GM04504 (cell line): ENCODE measurements at regions not wholly inside any gene's neighbourhood (a gene's known extent, or its start where the extent isn't known, plus 50 kb on each side); places are given as distances from the start of the nearest gene placed in this dataset.
"Not testable (repeated sequence)": the region's sequence is repeated elsewhere in the genome, so short reads cannot be mapped to it uniquely, and the experiment has no call there.

ENCODE experiments used
- DNase-seq: peaks from one replicate; pipeline ENCODE4 v3.0.0-alpha.2; 2012; ENCODE audit warnings: low read depth

DNA sequence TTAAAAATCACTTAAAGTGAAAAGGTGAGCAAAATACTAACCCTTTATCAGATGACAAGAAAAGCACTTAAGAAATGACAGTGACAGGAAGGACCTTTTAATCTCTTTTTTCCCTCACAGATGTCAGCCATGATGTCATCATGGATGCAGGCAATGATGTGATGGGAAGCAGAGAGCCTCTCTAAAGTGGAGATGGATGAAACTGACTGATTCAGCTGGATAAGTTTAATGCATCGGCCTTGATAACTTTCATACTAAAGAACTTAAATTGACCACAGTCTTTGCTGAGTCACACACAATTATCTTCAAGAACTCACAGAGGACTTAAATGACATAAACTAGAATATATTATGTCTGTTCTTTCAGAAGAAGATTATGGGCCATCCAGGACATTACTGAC lies 153.2 kb upstream of the FGF10 start:
- no peak for DNase-seq

DNA sequence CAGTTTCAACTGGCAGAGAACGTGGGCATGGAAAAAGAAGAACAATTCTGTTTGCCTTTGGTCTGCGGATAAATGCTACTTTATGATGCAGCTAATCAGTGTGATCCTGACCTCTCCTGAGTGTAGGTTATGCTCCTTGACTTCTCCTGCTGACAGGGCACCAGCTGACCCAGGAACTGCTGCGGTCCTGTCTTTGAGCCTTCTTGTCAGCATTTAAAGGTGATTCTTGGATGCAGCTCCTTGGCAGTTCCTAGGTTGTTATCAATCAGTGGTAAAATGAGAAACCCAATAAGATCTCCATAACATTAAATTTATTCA lies 150.3 kb upstream of the FGF10 start:
- no peak for DNase-seq

DNA sequence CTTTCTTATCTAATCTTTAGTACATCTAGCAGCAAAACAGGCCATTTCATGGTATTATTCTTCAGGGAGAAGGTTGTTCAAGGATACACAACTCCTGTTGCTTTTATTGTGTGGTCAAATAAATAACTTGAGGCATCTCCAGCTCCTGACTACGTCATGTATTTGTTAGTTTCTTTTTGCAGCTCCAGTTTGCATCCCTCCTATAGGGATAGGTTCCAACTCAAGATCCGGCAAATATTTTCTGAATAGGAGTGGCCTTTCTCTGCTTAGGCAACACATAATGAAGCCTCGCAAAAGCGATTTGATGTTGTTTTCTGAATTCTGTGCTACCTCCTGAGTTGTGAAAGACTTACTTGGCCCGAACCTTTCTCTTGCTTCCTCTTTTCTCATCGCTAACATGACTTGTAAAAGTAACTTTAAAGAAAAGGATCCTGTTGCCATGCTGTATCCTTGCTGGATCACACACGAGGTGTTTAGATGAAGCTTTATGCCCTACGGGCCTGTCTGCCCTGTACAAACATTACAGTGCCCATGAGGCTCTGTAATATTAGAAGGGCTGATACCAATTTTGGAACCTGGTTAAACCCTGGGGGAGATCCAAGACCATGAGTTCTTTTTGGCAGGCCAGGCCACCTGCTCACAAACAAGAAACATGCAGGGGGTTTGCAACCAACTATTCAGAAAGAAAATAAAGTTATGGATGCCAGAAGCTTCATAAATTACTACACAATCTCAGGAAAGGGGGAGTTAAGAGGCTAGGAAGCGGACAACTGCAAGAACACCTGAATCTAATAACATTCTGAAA lies 149.8 kb upstream of the FGF10 start:
- DNase-seq = no peak

DNA sequence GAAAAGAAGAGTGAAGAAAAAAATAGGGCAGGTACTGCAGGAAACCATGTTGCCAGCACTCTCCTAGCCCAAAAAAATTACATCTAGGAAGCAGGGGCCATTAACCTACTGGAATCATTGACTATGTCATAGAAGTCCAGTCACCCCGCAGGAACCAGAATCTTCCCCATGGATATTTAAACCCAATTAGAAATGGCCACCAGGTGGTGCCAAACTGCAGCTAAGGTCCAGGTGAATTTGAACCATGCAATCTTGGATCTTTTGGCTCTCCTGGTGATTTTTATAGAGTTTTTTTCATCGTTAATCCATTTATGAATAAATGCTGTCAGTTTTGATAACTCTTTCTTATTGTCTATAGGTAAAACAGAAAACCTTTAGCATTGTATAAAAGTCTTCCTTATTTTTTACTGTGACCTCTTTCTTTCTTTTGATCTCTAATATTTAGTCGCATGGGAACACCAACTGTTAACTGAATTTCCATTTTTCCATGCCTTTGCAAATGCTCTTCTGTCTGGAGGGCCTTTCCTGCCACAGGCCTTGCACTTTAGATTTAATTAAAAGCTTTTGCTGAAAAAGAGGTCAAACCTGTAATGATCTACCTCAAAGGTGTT lies 147.5 kb upstream of the FGF10 start:
- no peak for DNase-seq

DNA sequence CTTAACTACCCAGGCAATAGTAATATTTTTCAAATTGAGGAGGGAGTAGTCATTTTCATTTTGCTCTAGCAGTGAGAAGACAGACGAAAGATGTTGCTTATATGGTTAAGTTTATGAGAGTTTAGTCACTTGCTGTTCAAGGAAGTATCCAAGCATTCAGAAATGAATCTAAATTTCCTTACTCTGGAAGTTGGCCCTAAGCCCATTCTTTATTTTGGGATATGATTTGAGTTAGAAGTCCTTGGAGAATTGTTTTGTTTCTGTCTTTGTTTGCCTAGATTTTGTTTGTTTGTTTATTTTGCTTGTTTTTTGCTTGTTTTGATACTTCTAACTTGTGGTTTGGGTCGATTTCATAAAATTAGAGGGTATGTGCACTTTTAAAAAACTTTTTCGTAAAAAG lies 146.4 kb upstream of the FGF10 start:
- DNase-seq = no peak

DNA sequence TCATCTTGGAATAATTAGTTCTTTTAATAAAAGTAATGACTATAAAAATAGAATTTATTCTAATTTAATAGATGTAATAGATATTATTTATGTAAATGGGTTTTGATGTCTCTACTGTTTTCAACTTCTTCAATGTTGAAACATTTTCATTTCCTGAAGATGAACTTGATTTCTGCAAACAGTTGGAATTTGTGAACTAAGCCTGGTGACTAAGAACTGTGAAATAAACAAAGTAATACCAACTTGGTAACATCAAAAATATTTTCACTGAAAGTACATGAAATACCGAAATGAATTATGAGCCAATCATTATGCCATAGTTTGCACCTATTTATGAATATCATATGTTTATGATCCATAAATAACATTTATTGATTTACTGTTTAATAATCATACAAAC lies 143.8 kb upstream of the FGF10 start:
- no peak for DNase-seq

DNA sequence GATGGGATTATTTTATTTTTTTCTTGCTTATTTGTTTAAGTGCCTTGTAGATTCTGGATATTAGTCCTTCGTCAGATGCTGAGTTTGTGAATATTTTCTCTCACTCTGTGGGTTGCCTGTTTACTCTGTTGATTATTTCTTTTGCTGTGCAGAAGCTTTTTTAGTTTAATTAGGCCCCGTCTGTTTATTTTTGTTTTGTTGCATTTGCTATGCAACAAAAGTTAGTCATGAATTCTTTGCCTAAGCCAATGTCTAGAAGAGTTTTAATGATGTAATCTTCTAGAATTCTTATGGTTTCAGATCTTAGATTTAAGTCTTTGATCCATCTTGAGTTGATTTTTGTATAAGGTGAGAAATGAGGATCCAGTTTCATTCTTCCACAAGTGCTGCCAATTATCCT lies 142.5 kb upstream of the FGF10 start:
- not testable (repeated sequence) for DNase-seq

DNA sequence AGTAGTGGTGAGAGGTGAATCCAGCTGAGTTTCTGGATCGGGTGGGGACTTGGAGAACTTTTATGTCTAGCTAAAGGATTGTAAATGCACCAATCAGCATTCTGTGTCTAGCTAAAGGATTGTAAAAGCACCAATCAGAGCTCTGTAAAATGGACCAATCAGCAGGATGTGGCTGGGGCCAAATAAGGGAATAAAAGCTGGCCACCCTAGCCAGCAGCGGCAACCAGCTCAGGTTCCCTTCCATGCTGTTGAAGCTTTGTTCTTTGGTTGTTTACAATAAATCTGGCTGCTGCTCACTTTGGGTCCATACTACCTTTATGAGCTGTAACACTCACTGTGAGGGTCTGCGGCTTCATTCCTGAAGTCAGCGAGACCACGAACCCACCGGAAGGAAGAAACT lies 141.6 kb upstream of the FGF10 start:
- DNase-seq = not testable (repeated sequence)

DNA sequence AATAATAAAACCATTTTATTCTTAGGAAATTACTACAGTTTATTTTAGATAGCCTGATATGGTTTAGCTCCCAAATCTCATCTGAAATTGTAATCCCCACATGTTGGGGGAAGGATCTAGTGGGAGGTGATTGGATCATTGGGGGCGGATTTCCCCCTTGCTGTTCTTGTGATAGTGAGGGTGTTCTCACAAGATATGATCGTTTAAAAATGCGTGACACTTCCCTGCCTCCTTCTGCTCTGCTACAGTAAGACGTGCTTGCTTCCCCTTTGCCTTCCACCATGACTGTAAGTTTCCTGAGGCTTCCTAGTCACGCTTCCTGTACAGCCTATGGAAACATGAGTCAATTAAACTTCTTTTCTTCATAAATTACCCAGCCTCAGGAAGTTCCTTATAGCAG lies 122.4 kb upstream of the FGF10 start:
- DNase-seq = no peak

DNA sequence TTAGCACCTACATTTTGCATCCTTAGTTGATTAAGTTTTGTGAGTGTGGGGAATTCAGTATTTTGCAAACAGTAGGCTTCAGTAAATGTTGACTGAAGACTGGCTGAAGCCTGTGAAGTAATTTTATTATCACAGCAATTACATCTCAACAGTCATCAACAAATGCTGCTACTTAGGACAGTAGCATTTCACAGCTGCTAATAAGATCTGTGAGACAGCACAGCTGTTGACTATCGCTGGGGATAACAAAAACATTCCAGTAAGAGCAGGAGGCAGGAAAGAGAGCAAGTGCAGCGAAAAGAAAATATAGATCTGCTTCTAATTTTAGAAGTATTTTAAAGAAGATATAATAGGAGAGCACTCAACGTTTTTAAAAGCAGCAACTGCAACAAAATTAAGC lies 117.3 kb upstream of the FGF10 start:
- DNase-seq = no peak

DNA sequence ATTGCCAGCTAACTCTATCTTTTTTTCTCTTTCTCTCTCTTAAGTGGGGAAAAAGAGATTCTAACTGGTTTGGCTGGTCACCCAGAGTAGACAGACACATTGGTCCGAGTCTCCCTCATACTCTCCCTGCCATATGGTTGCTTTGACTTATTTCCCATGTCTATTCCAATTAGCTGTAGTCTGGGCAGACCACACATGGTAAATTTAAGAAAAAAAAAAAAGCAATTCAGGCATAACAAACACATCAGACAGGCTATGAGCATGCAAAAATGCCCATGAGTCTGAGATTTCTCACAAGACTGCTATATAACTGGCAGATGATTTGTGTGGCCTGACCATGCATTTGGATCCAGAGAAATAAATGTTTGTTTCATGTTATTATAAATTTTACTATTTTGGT lies 110.2 kb upstream of the FGF10 start:
- no peak for DNase-seq

DNA sequence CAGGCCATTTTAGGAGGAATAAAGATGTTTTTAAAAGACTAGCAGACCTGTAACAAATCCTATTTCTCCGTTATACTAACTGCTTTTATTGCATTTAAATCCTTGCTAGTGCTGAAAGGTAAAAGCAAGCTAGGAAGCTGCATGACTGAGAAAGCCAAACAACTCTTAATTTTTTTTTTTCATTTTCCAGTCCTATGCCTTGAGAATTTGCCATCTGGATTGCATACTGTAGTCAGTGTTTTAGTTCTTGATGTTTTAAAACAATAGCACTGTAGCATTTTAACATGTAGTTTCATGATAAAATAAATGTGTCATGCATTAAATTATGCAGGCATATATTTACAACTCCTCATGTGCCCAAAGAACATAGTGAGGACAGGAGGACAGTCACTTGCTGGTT lies 108.4 kb upstream of the FGF10 start:
- no peak for DNase-seq

DNA sequence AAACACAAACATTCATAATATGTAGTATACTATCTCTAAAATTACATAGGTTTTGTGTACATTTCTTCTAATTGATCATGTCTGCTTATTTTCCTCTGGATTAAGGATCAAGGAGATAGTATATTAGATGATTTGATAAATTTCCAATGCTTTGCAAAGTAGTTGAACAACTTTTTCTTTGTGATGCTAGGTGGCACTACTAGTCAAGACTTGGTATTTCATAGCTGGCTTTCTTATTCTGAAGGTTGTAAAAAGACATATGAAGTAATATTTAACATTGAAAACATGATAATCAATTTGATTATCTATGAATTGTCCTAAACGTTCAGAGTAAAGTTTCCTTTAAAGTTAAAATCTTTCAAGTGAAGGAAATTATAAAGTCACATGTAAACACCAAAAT lies 106.1 kb upstream of the FGF10 start:
- DNase-seq = no peak

DNA sequence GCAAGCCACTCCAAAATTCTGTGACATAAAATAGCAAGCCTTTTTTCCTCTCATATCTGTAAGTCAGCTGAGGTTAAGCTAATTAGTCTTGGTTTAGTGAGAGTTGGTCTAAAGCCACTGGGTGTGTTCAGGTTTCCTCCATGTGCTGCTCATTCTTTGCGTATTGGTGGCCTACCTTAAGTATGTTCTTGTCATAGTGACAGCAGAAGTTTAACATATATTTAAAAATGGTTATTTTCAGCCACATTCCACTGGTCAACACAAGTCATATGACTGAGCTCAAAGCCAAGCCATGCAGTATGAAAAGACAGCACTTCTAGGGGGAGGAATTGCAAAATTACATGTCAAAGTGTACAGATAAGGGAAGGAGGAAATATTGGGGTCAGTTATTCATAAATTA lies 100.5 kb upstream of the FGF10 start:
- DNase-seq = no peak

DNA sequence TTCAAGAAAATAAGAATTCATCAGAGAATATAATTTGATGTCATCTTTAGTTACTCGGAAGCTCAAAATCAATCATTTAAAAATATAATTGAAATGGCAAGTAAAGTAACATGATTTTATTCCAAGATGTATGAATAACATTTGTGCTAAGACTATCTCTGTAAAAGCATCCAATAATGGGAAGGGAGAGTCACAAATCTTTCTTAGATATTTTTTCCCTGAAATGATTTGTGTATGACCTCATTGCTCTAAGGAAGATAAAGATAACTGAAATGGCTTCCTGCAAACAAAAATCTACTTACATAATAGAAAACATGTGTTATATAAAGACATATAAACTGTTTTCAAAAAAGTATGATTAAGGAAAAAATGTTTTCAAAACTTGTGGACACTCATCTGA lies 97.4 kb upstream of the FGF10 start:
- DNase-seq = no peak

DNA sequence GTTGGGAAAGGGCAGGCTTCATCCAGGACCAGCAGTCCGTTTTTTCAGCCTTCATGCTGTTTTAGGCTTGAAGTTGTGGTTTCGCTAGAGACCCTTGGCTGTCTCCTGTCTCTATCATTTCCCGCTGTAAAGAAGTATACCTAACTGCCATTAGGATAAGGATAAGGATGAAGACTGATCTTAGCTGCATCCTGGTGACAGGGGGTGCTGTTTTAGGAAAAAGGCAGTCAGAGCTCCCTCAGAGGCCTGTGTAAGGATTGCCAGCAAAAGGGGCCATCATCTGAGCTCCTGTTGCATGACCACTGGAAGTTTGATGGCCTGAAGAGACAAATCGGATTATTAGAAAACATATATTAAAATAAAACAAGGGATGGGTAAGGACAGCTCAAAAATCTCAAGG lies 64.8 kb upstream of the FGF10 start:
- no peak for DNase-seq

DNA sequence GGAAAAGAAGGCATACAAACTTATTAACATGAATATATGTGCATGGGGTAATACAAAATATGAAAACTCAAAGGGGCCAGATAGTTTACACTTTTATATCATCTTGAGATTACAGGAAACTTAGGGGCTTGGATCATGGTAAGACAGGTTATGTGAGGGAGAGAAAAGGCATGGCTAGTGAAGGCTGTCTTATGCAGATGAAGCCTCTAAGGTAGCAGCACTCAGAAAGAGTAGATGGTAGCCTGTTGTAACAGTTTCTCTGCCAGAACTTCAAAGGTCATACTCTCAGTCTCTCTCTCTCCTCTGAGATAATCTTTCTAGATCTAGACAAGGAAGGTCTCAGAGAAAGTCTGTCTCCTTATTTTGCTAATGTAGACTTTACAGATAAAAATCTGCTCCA lies 57.2 kb upstream of the FGF10 start:
- no peak for DNase-seq

DNA sequence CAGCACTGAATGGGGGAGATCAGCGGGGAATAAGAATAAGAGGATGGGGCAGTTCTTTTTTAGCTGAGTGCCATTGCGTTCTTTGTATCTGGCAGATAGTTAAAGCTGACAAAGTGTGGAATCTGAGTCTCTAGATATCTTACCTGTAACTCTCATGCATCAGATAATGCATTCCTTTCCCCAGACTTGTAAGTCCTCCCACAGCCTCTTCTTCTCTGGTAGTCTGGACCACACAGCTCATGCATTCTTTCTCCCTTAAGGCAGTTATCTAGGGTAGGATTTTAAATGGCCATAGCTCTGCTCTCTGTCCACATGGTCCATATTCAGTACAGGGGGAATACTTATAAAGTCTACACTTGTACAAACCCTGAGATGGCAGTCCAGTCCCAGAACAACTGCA lies 54.0 kb upstream of the FGF10 start:
- DNase-seq = no peak

DNA sequence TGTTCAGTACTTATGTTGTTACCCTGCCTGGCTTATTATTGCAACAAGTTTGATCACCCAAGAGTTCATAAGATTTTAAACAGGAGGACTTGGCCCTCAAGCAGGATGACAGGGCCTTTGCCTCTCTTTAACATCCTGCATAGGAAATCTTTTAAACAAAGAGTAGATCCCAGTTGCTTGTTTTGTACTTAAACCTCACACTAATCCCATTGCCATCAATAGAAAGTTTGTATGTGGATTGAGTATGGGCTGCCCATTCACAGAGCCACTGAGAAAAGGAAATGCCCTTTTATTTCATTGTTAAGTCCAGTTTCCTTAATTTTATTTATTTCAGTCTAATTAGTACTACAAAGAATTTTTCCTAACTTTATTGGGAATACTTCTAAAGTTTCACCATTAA lies 52.2 kb upstream of the FGF10 start:
- no peak for DNase-seq

DNA sequence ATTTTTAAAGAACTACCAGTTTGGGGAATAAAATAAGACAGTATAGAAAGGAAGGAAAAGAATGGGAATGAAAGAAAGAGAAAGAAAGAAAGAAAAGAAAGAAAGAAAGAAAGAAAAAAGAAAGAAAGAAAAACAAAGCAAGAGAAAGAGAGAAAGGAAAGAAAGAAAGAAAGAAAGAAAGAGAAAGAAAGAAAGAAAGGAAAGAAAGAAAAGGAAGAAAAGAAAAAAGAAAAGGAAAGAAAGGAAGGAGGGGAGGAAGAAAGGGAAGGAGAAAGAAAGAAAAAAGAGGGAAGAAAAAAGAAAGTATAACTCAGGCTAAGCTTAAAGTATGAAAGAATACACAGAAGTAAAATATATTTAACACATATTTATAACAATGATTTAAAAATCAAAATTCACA lies 51.0 kb upstream of the FGF10 start:
- no peak for DNase-seq
